ENCODE measurements at regions not wholly inside any gene's neighbourhood (a gene's known extent, or its start where the extent isn't known, plus 50 kb on each side); places are given as distances from the start of the nearest gene placed in this dataset.

DNA sequence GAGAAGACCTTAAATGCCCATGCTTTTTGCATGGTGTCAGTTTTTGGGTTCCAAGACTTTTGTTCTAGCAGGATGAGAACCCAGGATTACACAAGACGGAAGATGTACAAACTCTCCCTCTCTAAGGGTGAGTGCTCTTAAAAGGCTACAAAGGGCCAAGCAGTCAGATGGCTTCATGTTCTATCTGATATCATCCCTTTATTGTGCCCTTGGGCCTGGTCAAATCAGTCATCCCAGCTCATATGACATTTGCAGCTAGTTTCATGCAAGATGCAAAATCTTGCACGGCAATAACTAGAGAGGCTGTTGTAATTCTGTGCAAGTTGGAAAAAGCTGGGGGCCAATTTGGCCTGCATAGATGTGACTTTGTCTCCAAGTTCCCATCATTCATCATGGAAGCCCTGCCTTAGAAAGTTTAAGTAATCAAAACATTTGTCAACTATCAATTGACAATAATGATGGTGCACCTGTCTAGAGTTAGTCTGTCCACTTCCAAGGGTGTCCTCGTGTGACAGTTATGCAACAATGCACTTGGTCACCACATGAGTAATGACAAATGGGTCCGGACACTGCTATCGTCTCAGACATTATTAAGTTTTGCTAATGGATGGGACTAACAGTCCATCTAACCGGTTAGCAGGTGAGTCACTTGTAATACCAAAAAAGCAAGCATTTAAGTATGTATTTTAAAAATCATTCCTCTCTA is 58.6 kb upstream of the ZFHX3 start:
- TF ChIP-seq CTCF (IDR thresholded peaks at IDR 0.05 in 2 of 3, conservative IDR thresholded peaks at IDR 0.05 in 1 of 3; ENCODE audit: borderline replicate concordance in 1 of 3, insufficient read depth in 1 of 3, low read depth in 2 of 3, low read length in 2 of 3) (no peak), CBX3 (IDR thresholded peaks at IDR 0.05; ENCODE audit: low read depth) (no peak), POLR2AphosphoS5 (IDR thresholded peaks at IDR 0.05; ENCODE audit: low read depth, low read length) (no peak), EZH2phosphoT487 (IDR thresholded peaks at IDR 0.05; ENCODE audit: borderline replicate concordance) (no peak), ELF1 (IDR thresholded peaks at IDR 0.05; ENCODE audit: borderline replicate concordance, low read depth) (no peak), POLR2A (IDR thresholded peaks at IDR 0.05; ENCODE audit: borderline replicate concordance, extremely low read depth, insufficient read depth, insufficient read length) (no peak), ZNF274 (IDR thresholded peaks at IDR 0.05; ENCODE audit: low read depth, low read length) (no peak), CEBPB (IDR thresholded peaks at IDR 0.05; ENCODE audit: low read depth) (no peak), SIN3A (IDR thresholded peaks at IDR 0.05; ENCODE audit: low read depth) (no peak), ZBTB33 (IDR thresholded peaks at IDR 0.05; ENCODE audit: extremely low read depth, insufficient replicate concordance, low read length) (no peak)
- TF ChIP-seq, protein P1, sequence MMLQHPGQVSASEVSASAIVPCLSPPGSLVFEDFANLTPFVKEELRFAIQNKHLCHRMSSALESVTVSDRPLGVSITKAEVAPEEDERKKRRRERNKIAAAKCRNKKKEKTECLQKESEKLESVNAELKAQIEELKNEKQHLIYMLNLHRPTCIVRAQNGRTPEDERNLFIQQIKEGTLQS (IDR thresholded peaks at IDR 0.05): no peak
- TF ChIP-seq, protein P2, sequence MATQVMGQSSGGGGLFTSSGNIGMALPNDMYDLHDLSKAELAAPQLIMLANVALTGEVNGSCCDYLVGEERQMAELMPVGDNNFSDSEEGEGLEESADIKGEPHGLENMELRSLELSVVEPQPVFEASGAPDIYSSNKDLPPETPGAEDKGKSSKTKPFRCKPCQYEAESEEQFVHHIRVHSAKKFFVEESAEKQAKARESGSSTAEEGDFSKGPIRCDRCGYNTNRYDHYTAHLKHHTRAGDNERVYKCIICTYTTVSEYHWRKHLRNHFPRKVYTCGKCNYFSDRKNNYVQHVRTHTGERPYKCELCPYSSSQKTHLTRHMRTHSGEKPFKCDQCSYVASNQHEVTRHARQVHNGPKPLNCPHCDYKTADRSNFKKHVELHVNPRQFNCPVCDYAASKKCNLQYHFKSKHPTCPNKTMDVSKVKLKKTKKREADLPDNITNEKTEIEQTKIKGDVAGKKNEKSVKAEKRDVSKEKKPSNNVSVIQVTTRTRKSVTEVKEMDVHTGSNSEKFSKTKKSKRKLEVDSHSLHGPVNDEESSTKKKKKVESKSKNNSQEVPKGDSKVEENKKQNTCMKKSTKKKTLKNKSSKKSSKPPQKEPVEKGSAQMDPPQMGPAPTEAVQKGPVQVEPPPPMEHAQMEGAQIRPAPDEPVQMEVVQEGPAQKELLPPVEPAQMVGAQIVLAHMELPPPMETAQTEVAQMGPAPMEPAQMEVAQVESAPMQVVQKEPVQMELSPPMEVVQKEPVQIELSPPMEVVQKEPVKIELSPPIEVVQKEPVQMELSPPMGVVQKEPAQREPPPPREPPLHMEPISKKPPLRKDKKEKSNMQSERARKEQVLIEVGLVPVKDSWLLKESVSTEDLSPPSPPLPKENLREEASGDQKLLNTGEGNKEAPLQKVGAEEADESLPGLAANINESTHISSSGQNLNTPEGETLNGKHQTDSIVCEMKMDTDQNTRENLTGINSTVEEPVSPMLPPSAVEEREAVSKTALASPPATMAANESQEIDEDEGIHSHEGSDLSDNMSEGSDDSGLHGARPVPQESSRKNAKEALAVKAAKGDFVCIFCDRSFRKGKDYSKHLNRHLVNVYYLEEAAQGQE (IDR thresholded peaks at IDR 0.05; ENCODE audit: low read depth): no peak
